HUES6 (cell line): ENCODE measurements at regions not wholly inside any gene's neighbourhood (a gene's known extent, or its start where the extent isn't known, plus 50 kb on each side); places are given as distances from the start of the nearest gene placed in this dataset.

Experiments
- H3K27ac ChIP-seq: 2 replicates; pipeline ENCODE4 v1.7.0; 2013; ENCODE audit warnings: low read depth, mild to moderate bottlenecking, low read length, inconsistent platforms
- H3K27me3 ChIP-seq: 2 replicates; pipeline ENCODE4 v1.6.1; 2013; ENCODE audit warnings: low read length; ENCODE audit not compliant: control insufficient read depth, insufficient read depth
- H3K36me3 ChIP-seq: 2 replicates; pipeline ENCODE4 v1.6.1; 2013; ENCODE audit warnings: low read length; ENCODE audit not compliant: control insufficient read depth, insufficient read depth
- H3K4me1 ChIP-seq: 2 replicates; pipeline ENCODE4 v1.6.1; 2013; ENCODE audit warnings: low read length; ENCODE audit not compliant: control insufficient read depth, insufficient read depth
- H3K4me3 ChIP-seq: 2 replicates; pipeline ENCODE4 v1.5.1; 2013; ENCODE audit warnings: low read depth, low read length
- H3K9ac ChIP-seq: one replicate; pipeline ENCODE4 v1.6.1; 2013; ENCODE audit warnings: mild to moderate bottlenecking, low read length
- H3K9me3 ChIP-seq: 2 replicates; pipeline ENCODE4 v1.6.1; 2013; ENCODE audit warnings: low read depth, low read length; ENCODE audit not compliant: control insufficient read depth, insufficient read depth

DNA sequence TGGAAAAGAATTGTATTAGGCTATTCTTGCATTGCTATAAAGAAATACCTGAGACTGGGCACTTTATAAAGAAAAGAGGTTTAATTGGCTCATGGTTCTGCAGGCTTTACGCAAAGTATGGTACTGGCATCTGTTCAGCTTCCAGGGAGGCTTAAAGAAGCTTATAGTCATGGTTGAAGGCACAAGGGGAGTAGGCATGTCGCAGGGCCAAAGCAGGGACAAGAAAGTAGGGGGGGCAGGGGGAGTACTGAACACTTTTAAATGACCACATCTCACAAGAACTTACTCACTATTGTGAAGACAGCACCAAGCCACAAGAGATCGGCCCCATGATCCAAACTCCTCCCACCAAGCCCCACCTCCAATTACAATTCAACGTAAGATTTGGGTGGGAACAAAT is 152.5 kb upstream of the PHF14 start:
- H3K27me3 ChIP-seq, result no peaks in the 10 kb centered on the region
- H3K4me3 ChIP-seq, result no peak overlapping the region
- no peak overlapping the region for H3K9ac ChIP-seq
- H3K27ac ChIP-seq, result no peak overlapping the region
- no peaks in the 10 kb centered on the region for H3K9me3 ChIP-seq
- no peaks in the 10 kb centered on the region for H3K36me3 ChIP-seq
- H3K4me1 ChIP-seq, result no peaks in the 10 kb centered on the region

DNA sequence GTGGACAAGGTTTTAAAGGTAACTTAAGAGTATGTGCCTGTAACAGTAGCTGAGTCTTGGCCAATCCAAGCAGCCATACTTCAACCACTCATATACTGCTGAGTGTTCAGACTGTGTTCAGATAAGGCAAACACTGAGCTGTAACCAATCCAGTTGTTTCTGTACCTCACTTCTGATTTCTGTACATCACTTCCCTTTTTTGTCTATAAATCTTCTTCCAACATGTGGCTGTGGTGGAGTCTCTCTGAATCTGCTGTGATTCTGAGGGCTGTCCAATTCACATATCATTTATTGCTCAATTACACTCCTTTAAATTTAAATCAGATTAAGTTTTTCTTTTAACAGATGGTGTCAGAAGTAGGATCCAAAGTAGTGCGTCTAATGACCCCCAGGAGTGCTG is 149.5 kb upstream of the PHF14 start:
- Histone ChIP-seq H3K36me3 (no peaks in the 10 kb centered on the region), H3K27me3 (no peaks in the 10 kb centered on the region), H3K9ac (no peak overlapping the region)

DNA sequence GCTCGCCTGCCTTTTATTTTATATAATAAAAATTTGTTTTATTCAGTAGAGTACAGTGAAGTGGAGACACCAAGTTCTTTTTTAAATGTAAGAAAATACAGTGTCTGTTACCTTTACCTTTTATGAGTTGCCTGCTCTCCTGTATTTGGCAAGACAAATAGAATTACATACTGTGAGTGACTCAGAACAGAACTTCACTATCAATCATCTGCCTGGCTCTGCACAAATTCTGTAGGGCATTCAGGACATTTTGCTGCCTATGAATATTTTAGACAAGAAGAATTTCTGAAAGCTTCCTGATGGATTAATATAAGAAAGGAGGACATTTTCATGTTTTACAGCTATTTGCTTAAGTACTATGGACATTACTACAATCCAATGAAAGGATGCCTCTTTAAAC is 135.4 kb upstream of the PHF14 start:
- H3K4me3 ChIP-seq, result no peak overlapping the region
- no peaks in the 10 kb centered on the region for H3K9me3 ChIP-seq
- no peaks in the 10 kb centered on the region for H3K27me3 ChIP-seq
- no peak overlapping the region for H3K27ac ChIP-seq
- H3K36me3 ChIP-seq, result no peaks in the 10 kb centered on the region
- H3K4me1 ChIP-seq, result no peaks in the 10 kb centered on the region
- H3K9ac ChIP-seq, result no peak overlapping the region

More for the DNA sequence above, 149.5 kb upstream of the PHF14 start:
- H3K4me1 ChIP-seq, result no peaks in the 10 kb centered on the region
- no peak overlapping the region for H3K4me3 ChIP-seq
- no peak overlapping the region for H3K27ac ChIP-seq
- H3K9me3 ChIP-seq, result no peaks in the 10 kb centered on the region

DNA sequence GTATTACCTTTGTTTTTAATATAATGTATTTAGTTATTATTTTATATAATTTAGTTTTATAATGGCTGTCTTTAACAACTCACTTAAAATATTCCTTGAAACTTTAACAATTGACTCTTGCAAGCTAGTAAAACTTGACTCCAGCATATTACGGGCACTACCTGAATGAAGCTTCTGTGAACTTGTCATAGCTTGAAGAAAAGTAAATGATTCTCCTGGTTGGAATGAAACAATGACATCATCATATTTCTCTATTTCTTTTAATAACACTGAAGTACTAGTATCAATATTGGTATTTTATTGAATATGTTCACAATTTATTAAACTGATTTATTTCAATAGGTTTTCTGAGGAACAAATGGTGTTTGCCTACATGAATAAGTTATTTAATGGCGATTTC is 128.4 kb upstream of the PHF14 start:
- no peaks in the 10 kb centered on the region for H3K27me3 ChIP-seq
- H3K9ac ChIP-seq, result no peak overlapping the region
- H3K4me1 ChIP-seq, result no peaks in the 10 kb centered on the region
- H3K36me3 ChIP-seq, result no peaks in the 10 kb centered on the region
- no peaks in the 10 kb centered on the region for H3K9me3 ChIP-seq
- no peak overlapping the region for H3K27ac ChIP-seq
- H3K4me3 ChIP-seq, result no peak overlapping the region

DNA sequence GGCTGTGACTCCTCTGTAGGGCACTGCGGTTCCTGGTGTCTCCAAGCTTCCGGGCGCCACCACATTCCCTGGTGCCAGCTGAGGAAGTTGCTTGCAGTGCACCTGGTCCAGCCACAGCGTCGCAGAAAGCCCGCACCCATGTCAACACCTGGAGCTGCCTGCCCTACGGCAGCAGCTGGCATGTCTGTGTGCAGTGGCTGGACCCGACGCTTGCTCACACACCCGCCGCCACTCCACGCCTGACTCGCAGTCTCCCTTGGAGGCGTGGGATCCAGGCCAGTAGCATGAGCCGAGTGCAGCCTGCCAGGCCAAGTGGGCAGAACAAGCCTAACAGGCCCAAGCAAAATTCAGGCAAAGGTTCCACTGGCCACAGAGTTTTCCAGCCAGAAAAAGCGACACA is 118.1 kb upstream of the PHF14 start:
- Histone ChIP-seq H3K27ac (no peak overlapping the region), H3K9ac (no peak overlapping the region), H3K27me3 (no peaks in the 10 kb centered on the region), H3K36me3 (no peaks in the 10 kb centered on the region), H3K4me1 (0 out of 2 replicates have a peak, but pooled peaks cover under 1% of the 10 kb centered on the region), H3K9me3 (no peaks in the 10 kb centered on the region), H3K4me3 (no peak overlapping the region)

DNA sequence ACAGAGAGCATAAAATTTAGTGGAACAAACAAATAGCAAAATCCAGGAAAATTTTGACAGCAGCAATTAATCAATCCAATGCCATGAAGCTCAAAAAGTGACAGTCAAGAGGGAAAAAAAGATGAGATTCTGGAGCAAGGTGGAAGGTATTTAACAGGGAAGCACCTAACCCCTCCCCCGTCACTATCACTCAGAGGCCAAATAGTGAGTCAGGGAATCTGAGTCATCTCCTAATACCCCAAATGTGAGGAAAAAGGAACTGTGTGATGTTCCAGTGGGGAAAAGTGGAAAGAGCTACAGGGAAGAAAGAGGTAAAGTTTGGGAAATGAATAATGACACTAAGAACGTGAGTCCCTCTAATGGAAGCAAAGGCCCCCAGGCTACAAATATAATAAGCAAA is 113.2 kb upstream of the PHF14 start:
- no peaks in the 10 kb centered on the region for H3K27me3 ChIP-seq
- H3K36me3 ChIP-seq, result no peaks in the 10 kb centered on the region
- H3K27ac ChIP-seq, result no peak overlapping the region
- H3K4me3 ChIP-seq, result no peak overlapping the region
- H3K9ac ChIP-seq, result no peak overlapping the region
- 0 out of 2 replicates have a peak, but pooled peaks cover 4% of the 10 kb centered on the region for H3K4me1 ChIP-seq
- no peaks in the 10 kb centered on the region for H3K9me3 ChIP-seq

DNA sequence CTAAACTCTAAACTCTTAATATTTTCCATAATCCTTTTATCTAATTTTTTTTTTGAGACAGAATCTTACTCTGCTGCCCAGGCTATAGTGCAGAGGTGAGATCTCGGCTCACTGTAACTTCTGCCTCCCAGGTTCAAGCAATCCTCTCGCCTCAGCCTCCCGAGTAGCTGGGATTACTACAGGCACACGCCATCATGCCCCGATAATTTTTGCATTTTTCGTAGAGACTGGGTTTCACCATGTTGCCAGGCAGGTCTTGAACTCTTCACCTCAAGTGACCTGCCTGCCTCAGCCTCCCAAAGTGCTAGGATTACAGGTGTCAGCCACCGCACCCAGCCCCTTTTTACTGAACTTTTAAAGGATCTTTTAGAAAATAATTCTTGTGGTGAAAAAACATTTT is 110.2 kb upstream of the PHF14 start:
- H3K4me3 ChIP-seq, result no peak overlapping the region
- no peaks in the 10 kb centered on the region for H3K27me3 ChIP-seq
- no peak overlapping the region for H3K9ac ChIP-seq
- no peaks in the 10 kb centered on the region for H3K36me3 ChIP-seq
- H3K4me1 ChIP-seq, result 0 out of 2 replicates have a peak, but pooled peaks cover 4% of the 10 kb centered on the region
- H3K27ac ChIP-seq, result no peak overlapping the region
- H3K9me3 ChIP-seq, result no peaks in the 10 kb centered on the region

DNA sequence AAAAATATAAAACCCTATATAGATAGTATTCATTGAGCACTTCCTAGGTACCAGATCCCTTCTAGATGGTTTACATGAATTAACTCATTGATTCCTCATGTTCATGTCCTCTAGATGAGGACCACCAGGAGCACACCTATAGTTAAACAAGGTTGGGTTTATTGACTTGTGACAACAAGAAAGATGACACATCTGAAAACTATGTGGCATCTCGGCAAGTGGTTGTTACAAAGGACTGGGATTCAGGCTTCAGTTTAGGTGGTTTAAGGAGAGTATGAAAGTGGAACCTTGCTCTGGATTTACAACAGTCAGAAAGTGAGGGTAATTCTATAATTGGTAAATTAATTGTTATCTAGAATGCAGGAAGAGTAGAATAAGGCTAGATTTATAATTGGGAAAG is 99.0 kb upstream of the PHF14 start:
- Histone ChIP-seq H3K27ac (no peak overlapping the region), H3K4me3 (no peak overlapping the region), H3K9me3 (peaks cover 3% of the 10 kb centered on the region; the same call in 1 of the 2 replicates), H3K4me1 (no peaks in the 10 kb centered on the region; the same call in 1 of the 2 replicates), H3K27me3 (no peaks in the 10 kb centered on the region), H3K36me3 (no peaks in the 10 kb centered on the region), H3K9ac (no peak overlapping the region)

DNA sequence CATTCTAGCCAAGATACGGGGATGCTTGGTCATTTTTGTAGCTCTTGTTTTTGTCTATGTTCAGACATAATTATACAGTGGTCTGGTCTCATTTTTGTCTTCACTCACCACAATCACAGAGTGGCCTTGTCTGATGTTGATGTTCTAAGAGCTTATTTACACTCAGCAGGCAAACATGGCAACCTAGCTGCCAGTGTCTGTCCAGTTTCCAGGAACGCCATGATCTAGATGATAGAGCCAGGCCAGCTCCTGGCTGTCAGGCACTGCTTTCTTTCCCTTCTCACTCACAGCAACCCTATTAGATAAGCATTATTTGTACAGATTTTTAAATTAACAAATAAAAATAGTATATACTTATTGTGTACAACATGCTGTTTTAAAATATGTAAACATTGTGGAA is 98.6 kb upstream of the PHF14 start:
- H3K9ac ChIP-seq, result no peak overlapping the region
- H3K4me3 ChIP-seq, result no peak overlapping the region
- no peaks in the 10 kb centered on the region for H3K36me3 ChIP-seq
- no peak overlapping the region for H3K27ac ChIP-seq
- no peaks in the 10 kb centered on the region; the same call in 1 of the 2 replicates for H3K4me1 ChIP-seq
- H3K9me3 ChIP-seq, result peaks cover 3% of the 10 kb centered on the region; the same call in 1 of the 2 replicates
- H3K27me3 ChIP-seq, result no peaks in the 10 kb centered on the region

DNA sequence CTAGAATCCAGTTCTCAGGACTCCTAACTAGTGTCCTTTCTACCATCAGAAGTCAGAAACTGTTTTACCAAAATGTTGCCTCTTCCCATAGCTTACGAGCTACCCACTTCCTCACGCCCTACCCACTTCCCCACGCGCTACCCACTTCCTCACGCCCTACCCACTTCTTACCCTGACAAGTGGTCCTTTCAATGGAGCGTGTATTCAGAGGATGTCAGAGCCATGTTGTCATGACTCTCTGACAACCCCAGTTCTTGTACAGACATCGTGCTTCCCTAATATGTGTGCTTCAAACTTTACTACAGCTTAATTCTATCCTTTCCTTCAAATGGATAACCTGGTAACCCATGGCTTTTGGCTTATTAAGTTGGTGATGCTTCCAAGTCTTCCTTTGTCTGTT is 84.8 kb upstream of the PHF14 start:
- Histone ChIP-seq H3K27me3 (no peaks in the 10 kb centered on the region), H3K9me3 (no peaks in the 10 kb centered on the region), H3K36me3 (no peaks in the 10 kb centered on the region), H3K27ac (no peak overlapping the region), H3K4me3 (no peak overlapping the region), H3K9ac (no peak overlapping the region), H3K4me1 (no peaks in the 10 kb centered on the region)

DNA sequence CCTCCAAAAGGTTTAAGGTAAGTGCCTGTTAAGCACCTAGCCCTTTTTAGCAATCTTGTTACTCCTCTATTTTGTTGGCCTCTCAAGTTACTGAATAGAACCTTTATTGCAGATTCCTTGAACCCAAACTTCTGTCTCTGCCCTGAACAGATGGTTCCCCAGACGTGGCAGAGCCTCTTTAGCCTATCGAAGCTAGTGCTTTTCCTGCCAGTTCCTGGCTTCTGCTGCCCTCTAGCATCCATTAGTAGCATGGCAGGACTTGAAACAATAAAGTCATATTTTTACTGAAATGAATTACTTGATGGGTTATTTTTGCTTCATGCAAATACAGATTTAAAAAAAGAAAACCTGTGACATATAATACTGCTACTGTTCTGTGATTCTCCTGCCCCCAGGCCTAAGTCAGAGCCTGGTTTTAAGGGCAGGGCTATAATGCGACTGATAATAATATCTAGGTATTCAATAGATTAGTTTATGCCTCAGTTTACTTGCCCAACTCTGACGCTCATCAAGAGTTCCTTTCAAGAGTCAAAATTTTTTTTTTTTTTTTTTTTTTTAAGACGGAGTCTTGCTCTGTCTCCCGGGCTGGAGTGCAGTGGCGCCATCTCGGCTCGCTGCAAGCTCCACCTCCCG is 84.3 kb upstream of the PHF14 start:
- H3K4me3 ChIP-seq, result no peak overlapping the region
- no peaks in the 10 kb centered on the region for H3K27me3 ChIP-seq
- no peak overlapping the region for H3K27ac ChIP-seq
- no peaks in the 10 kb centered on the region for H3K9me3 ChIP-seq
- H3K9ac ChIP-seq, result no peak overlapping the region
- no peaks in the 10 kb centered on the region for H3K4me1 ChIP-seq
- no peaks in the 10 kb centered on the region for H3K36me3 ChIP-seq
